SK-N-SH (cell line): ENCODE measurements at regions not wholly inside any gene's neighbourhood (a gene's known extent, or its start where the extent isn't known, plus 50 kb on each side); places are given as distances from the start of the nearest gene placed in this dataset.
A peak's percentile ranks its signal among the peaks of the same experiment; 100 is the strongest.

Experiments
- CTCF ChIA-PET: fragments of 300-600, 350-600 bp; formaldehyde crosslinking; extraction: SDS; loops from one replicate; lab custom pipeline; 2021; lab: Yijun Ruan, JAX
- POLR2A ChIA-PET: fragments of 350-600 bp; sonication (Branson Sonifier 250); formaldehyde crosslinking; extraction: SDS; loops from one replicate; lab custom pipeline; 2020; ENCODE audit warnings: antibody characterized with exemption, inconsistent platforms; lab: Yijun Ruan, JAX
- DNase-seq: peaks from one replicate; pipeline ENCODE4 v3.0.0; 2012
- H2AFZ ChIP-seq: fragments of 200-600 bp; sonication (generic); 2 replicates; pipeline ENCODE4 v1.8.1; 2016; ENCODE audit warnings: antibody characterized with exemption, mild to moderate bottlenecking, low read depth
- H3F3A ChIP-seq: fragments of 200-600 bp; sonication (generic); replicated peaks from 2 replicates; pipeline ENCODE3; 2016; ENCODE audit warnings: antibody characterized with exemption, mild to moderate bottlenecking; ENCODE audit not compliant: insufficient read depth
- H3K27ac ChIP-seq, 2 experiments: fragments of 200-500 bp in 1 of 2; fragments of 200-600 bp in 1 of 2; sonication (Bioruptor generic) in 1 of 2; sonication (generic), shearing (Covaris generic) in 1 of 2; 2 replicates each; pipeline versions ENCODE4 v1.5.1 to v1.6.1; 2014 to 2016; ENCODE audit warnings: low read depth in 2 of 2, inconsistent platforms in 1 of 2, low read length in 1 of 2, mild to moderate bottlenecking in 1 of 2, mixed read lengths in 1 of 2
- H3K27me3 ChIP-seq: fragments of 200-600 bp; sonication (generic), shearing (Covaris generic); 2 replicates; pipeline ENCODE4 v1.6.1; 2016; ENCODE audit warnings: mixed run types; ENCODE audit not compliant: insufficient read depth
- H3K36me3 ChIP-seq, 2 experiments: fragments of 200-500 bp in 1 of 2; fragments of 200-600 bp in 1 of 2; sonication (Bioruptor generic) in 1 of 2; sonication (generic) in 1 of 2; replicated peaks in 1 of 2; 2 replicates each; pipeline versions ENCODE3 to v1.5.1; 2014 to 2016; ENCODE audit warnings: low read length in 1 of 2, mild to moderate bottlenecking in 1 of 2; ENCODE audit not compliant: insufficient read depth in 2 of 2, control insufficient read depth in 1 of 2
- H3K4me1 ChIP-seq, 2 experiments: fragments of 200-500 bp in 1 of 2; fragments of 200-600 bp in 1 of 2; sonication (Bioruptor generic) in 1 of 2; sonication (generic), shearing (Covaris generic) in 1 of 2; 2 replicates each; pipeline versions ENCODE4 v1.5.1 to v1.6.1; 2014 to 2016; ENCODE audit warnings: low read depth in 1 of 2, low read length in 1 of 2, mixed run types in 1 of 2; ENCODE audit not compliant: insufficient read depth in 2 of 2, control insufficient read depth in 1 of 2
- H3K4me2 ChIP-seq: fragments of 200-600 bp; sonication (generic), shearing (Covaris generic); 2 replicates; pipeline ENCODE4 v1.6.1; 2017; ENCODE audit warnings: mixed run types
- H3K4me3 ChIP-seq, 2 experiments: fragments of 200-500 bp in 1 of 2; fragments of 200-600 bp in 1 of 2; sonication (Bioruptor generic) in 1 of 2; sonication (generic), shearing (Covaris generic) in 1 of 2; 2 replicates each; pipeline versions ENCODE4 v1.5.1 to v1.8.1; 2014 to 2016; ENCODE audit warnings: low read depth in 2 of 2, inconsistent platforms in 1 of 2, low read length in 1 of 2, mild to moderate bottlenecking in 1 of 2, mixed read lengths in 1 of 2, moderate library complexity in 1 of 2
- H3K79me2 ChIP-seq: fragments of 200-600 bp; sonication (generic); 2 replicates; pipeline ENCODE4 v1.8.1; 2017; ENCODE audit warnings: mild to moderate bottlenecking; ENCODE audit not compliant: insufficient read depth
- H3K9ac ChIP-seq: fragments of 200-600 bp; sonication (generic); 2 replicates; pipeline ENCODE4 v1.6.1; 2017; ENCODE audit warnings: mixed run types
- H3K9me2 ChIP-seq: fragments of 200-600 bp; sonication (generic); 2 replicates; pipeline ENCODE4 v1.6.1; 2017; ENCODE audit warnings: mixed run types
- H3K9me3 ChIP-seq: fragments of 200-600 bp; sonication (generic); 2 replicates; pipeline ENCODE4 v1.6.1; 2017; ENCODE audit warnings: mixed run types, mild to moderate bottlenecking, moderate library complexity
- H4K20me1 ChIP-seq: fragments of 200-600 bp; sonication (generic); 2 replicates; pipeline ENCODE4 v1.6.1; 2017; ENCODE audit warnings: mild to moderate bottlenecking, mixed run types; ENCODE audit not compliant: insufficient read depth
- CHD2 ChIP-seq: fragments of 150-350 bp; IDR thresholded peaks from 2 replicates; pipeline ENCODE4 v1.6.1; 2018; ENCODE audit warnings: low read length; ENCODE audit not compliant: partially characterized antibody
- CTCF ChIP-seq: fragments of 200-600 bp; sonication (generic); IDR thresholded peaks from 2 replicates; pipeline ENCODE4 v1.6.1; 2017; ENCODE audit warnings: antibody characterized with exemption, mild to moderate bottlenecking, moderate library complexity
- ELF1 ChIP-seq: IDR thresholded peaks from 2 replicates; pipeline ENCODE4 v1.4.0; 2012
- EP300 ChIP-seq, 2 experiments: IDR thresholded peaks; 2 replicates each; pipeline versions ENCODE4 v1.4.0 to v1.6.1; 2012; ENCODE audit warnings: borderline replicate concordance in 1 of 2, low read depth in 1 of 2, low read length in 1 of 2
- EZH2phosphoT487 ChIP-seq: fragments of 200-600 bp; sonication (generic); IDR thresholded peaks from 2 replicates; pipeline ENCODE4 v1.6.1; 2017; ENCODE audit warnings: low read depth, mixed run types, mild to moderate bottlenecking, antibody characterized with exemption, moderate library complexity, borderline replicate concordance
- FOXM1 ChIP-seq: IDR thresholded peaks from 2 replicates; pipeline ENCODE4 v1.4.0; 2012; ENCODE audit warnings: low read depth, mild to moderate bottlenecking
- IRF3 ChIP-seq: fragments of 150-350 bp; IDR thresholded peaks from 2 replicates; pipeline ENCODE4 v1.6.1; 2016; ENCODE audit warnings: mild to moderate bottlenecking, low read depth, low read length
- MEF2A ChIP-seq: IDR thresholded peaks from 2 replicates; pipeline ENCODE4 v1.4.0; 2012; ENCODE audit warnings: low read depth, borderline replicate concordance
- NFIC ChIP-seq: IDR thresholded peaks from 2 replicates; pipeline ENCODE4 v1.4.0; 2012; ENCODE audit warnings: borderline replicate concordance
- POLR2AphosphoS5 ChIP-seq: IDR thresholded peaks from 2 replicates; pipeline ENCODE4 v1.6.1; 2012; ENCODE audit warnings: low read depth, low read length
- RCOR1 ChIP-seq: fragments of 150-350 bp; IDR thresholded peaks from 2 replicates; pipeline ENCODE4 v1.6.1; 2017; ENCODE audit warnings: antibody characterized with exemption, low read length
- SMC3 ChIP-seq: IDR thresholded peaks from 2 replicates; pipeline ENCODE4 v1.6.1; 2012; ENCODE audit warnings: low read depth, low read length, improper control_type of control experiment
- TEAD4 ChIP-seq: IDR thresholded peaks from 2 replicates; pipeline ENCODE4 v1.4.0; 2012; ENCODE audit warnings: mild to moderate bottlenecking, borderline replicate concordance; ENCODE audit not compliant: insufficient read depth
- ZBTB33 ChIP-seq: IDR thresholded peaks from 2 replicates; pipeline ENCODE4 v1.4.0; 2012; ENCODE audit warnings: low read depth, borderline replicate concordance
- WGBS: methylation state at CpG from one replicate; pipeline ENCODE4 v1.1.6; 2017; ENCODE audit warnings: low lambda C conversion rate; 5-methylcytosine and 5-hydroxymethylcytosine counted together
- TF ChIP-seq, protein P1 (sequence below): IDR thresholded peaks from 2 replicates; pipeline ENCODE4 v1.4.0; 2012; ENCODE audit warnings: low read depth, borderline replicate concordance
- TF ChIP-seq, protein P2 (sequence below): IDR thresholded peaks from 2 replicates; pipeline ENCODE4 v1.6.1; 2012; ENCODE audit warnings: mild to moderate bottlenecking, low read depth, low read length, moderate library complexity

DNA sequence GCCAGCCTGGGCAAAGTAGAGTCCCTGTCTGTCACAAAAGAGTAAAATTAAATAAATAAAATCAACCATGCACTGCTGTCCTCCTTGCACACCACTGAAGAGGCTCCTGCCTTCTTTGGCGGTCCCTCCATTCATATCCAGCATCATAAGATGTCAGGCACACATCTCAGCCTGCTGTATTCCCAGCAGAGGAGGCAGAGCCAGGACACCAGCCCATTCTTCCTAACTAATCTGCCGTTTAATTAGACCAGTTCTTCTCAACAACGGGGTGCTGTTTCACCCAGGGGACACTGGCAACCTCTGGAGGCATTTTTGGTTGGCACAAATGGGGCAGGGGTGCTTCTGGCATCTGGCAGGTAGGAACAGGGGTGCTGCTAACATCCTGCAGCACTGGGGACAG is 119.7 kb downstream of the ETS2 start:
- Histone ChIP-seq H3K27ac (peak overlapping the region; percentile 26 to 44; a peak in 2 of 4 replicates), H3K36me3 (no peaks in the 10 kb centered on the region), H3K4me1 (peaks cover 0 to 12% of the 10 kb centered on the region in 2 experiments; a peak in 3 of 4 replicates), H3K27me3 (no peaks in the 10 kb centered on the region), H3K9me3 (no peaks in the 10 kb centered on the region), H3K4me2 (peak overlapping the region; percentile 75), H3K79me2 (no peaks in the 10 kb centered on the region), H3K9me2 (no peaks in the 10 kb centered on the region), H3K4me3 (no peak overlapping the region), H3F3A (peaks cover 5% of the 10 kb centered on the region), H2AFZ (no peak overlapping the region), H3K9ac (peak overlapping the region; percentile 26; the same call in 1 of the 2 replicates), H4K20me1 (no peaks in the 10 kb centered on the region)
- TF ChIP-seq CTCF (no peak), TEAD4 (no peak), SMC3 (no peak), IRF3 (no peak), RCOR1 (no peak), ELF1 (no peak), NFIC (no peak), ZBTB33 (no peak)
- DNase-seq, result no peak
- WGBS, result 83% methylated on average over 2 of the region's 3 CpGs
- CTCF ChIA-PET, result no interaction called here
- POLR2A ChIA-PET, result no interaction called here

GRCh38 chr21:38924954-38925353 is 119.2 kb downstream of the ETS2 start:
- Histone ChIP-seq H3K36me3 (no peaks in the 10 kb centered on the region), H3K9me2 (no peaks in the 10 kb centered on the region), H3K4me1 (peaks cover 0 to 12% of the 10 kb centered on the region in 2 experiments; a peak in 3 of 4 replicates), H3K79me2 (no peaks in the 10 kb centered on the region), H3K9ac (no peak overlapping the region), H3K27me3 (no peaks in the 10 kb centered on the region), H3K27ac (no peak overlapping the region), H3F3A (peaks cover 6% of the 10 kb centered on the region), H2AFZ (no peak overlapping the region), H3K4me2 (no peak overlapping the region; the same call in 1 of the 2 replicates), H3K9me3 (no peaks in the 10 kb centered on the region), H4K20me1 (no peaks in the 10 kb centered on the region), H3K4me3 (no peak overlapping the region)
- ChIA-PET POLR2A (no interaction called here), CTCF (no interaction called here)
- DNase-seq, result no peak
- 91% methylated on average over 5 of the region's 5 CpGs for WGBS
- TF ChIP-seq IRF3, result no peak
- TF ChIP-seq EP300 (IDR thresholded peaks at IDR 0.05; ENCODE audit: borderline replicate concordance in 1 of 2, low read depth in 1 of 2, low read length in 1 of 2), result no peak
- TF ChIP-seq MEF2A, result no peak
- TF ChIP-seq POLR2AphosphoS5, result no peak
- no peak for TF ChIP-seq FOXM1
- TF ChIP-seq EZH2phosphoT487, result no peak
- TF ChIP-seq, protein P1, sequence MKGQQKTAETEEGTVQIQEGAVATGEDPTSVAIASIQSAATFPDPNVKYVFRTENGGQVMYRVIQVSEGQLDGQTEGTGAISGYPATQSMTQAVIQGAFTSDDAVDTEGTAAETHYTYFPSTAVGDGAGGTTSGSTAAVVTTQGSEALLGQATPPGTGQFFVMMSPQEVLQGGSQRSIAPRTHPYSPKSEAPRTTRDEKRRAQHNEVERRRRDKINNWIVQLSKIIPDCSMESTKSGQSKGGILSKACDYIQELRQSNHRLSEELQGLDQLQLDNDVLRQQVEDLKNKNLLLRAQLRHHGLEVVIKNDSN, result no peak
- TF ChIP-seq, protein P2, sequence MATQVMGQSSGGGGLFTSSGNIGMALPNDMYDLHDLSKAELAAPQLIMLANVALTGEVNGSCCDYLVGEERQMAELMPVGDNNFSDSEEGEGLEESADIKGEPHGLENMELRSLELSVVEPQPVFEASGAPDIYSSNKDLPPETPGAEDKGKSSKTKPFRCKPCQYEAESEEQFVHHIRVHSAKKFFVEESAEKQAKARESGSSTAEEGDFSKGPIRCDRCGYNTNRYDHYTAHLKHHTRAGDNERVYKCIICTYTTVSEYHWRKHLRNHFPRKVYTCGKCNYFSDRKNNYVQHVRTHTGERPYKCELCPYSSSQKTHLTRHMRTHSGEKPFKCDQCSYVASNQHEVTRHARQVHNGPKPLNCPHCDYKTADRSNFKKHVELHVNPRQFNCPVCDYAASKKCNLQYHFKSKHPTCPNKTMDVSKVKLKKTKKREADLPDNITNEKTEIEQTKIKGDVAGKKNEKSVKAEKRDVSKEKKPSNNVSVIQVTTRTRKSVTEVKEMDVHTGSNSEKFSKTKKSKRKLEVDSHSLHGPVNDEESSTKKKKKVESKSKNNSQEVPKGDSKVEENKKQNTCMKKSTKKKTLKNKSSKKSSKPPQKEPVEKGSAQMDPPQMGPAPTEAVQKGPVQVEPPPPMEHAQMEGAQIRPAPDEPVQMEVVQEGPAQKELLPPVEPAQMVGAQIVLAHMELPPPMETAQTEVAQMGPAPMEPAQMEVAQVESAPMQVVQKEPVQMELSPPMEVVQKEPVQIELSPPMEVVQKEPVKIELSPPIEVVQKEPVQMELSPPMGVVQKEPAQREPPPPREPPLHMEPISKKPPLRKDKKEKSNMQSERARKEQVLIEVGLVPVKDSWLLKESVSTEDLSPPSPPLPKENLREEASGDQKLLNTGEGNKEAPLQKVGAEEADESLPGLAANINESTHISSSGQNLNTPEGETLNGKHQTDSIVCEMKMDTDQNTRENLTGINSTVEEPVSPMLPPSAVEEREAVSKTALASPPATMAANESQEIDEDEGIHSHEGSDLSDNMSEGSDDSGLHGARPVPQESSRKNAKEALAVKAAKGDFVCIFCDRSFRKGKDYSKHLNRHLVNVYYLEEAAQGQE, result no peak
- no peak for TF ChIP-seq NFIC
- no peak for TF ChIP-seq CHD2
